ENCODE measurements at regions not wholly inside any gene's neighbourhood (a gene's known extent, or its start where the extent isn't known, plus 50 kb on each side); places are given as distances from the start of the nearest gene placed in this dataset.
"Not testable (repeated sequence)": the region's sequence is repeated elsewhere in the genome, so short reads cannot be mapped to it uniquely, and the experiment has no call there.

DNA sequence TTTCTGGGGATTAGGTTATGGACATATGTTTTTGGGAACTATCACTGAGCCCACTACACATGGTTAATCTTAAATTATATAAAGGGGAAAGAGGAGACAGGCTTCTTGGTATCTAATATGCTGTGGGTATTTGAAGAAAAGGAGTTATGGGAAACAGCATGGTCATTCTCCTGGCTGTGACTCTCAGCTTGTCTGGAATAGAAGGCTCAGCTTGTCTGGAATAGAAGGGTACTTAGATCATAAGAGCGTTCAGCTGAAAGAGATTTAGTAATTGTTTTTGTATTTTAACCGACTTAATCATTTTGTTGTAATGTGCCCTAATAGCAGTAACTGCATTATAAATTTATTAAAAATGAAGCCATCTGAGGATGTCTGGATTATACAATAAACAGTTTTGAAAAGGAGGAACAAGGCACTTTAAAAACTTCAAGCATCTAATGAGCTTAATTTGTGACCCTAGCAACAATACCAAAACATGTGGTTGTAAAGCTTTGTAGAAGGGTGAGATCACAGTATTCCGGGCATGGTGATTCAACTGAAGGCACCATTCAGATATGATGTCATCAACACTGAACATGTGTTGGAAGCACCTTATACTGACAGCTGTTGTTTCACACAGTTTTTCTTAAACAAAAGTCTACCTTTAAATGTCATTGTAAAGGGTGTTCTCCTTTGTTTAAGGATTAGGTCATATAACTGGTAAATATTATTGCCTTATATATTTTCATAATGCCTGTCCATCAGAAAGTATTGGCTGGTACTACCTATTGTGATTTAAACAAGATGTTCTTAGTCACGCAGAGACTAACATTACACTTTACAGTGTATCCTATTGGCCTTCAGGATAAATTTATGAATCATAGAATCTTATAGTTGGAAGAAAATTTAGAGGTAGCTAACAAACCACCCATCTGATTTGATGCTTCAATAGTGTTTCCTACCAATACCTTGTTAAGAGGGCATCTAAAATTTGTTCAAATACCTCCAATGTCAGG is 2174.1 kb upstream of the WWC1 start:
- DNase-seq: no peak

DNA sequence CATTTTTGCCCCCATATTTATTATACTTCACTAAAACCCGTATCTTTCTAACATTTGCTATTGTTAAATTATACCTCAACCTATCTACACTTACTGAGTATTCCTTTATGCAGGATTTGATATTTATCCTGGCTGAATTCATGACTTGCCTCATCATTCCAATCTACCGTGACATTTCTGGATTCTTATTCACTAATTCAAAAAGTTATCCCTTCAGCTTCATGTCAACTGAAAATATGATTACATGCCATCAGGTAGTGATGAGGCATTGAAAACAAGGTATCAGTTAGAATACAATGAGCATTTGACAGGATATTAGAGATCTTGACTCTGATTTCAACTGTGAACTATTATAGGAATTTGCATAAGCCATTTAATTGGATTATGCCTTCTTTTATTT is 2171.9 kb upstream of the WWC1 start:
- no peak for DNase-seq

DNA sequence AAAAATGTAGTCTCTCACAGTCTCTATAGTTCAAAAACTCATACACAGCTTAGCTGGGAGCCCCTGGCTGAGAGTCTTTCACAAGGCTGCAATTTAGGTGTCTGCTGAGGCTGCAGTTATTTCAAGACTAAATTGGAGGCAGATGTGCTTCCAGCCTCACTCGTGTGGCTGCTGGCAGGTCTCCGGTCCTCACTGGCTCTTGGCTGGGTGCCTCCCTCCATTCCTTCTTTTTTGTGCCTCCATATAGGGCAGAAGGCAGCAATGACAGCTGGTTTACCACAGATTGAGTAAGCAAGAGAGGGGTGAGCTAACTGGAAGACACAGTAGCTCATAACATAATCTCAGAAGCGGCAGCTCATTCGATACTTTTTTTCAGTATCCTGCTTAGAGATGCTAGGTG is 2167.7 kb upstream of the WWC1 start:
- DNase-seq: no peak

DNA sequence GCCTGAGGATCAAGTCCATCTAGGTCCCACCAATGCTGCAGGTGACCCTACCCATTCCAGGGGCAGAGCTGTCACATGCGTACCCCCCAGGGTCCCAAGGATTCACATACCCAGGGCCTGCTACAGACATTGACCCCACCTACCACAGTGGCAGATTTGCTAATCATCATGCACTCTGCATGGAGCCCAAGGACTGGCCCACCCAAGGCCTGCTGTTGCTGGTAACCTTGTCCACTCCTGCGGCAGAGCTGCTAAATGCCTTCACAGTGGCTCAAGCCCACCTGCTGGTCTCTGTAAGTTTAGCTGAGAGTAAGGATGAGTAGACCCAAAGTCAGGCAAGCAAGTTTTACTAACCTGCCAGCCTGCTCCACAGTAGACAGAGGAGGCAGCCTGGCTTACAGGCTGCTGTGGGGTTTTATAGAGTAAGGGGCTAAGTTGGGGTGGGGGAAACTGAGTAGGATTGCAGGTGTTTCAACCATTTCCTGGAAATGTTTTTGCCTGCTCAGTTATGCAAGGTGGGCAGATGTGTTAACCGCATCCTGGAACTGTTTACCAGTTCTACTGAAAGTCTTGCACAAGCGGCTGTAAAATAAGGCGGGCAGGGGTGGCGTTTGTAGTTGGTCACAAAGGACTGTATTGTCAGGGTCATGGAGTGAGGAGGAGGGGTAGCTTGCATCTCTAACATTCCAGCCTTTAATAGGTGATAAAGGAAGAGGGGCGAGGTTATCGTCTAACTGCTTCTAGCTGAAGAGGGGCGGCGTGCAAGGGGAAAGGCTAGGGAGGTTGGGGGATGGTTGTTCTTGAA is 2163.5 kb upstream of the WWC1 start:
- DNase-seq: no peak

DNA sequence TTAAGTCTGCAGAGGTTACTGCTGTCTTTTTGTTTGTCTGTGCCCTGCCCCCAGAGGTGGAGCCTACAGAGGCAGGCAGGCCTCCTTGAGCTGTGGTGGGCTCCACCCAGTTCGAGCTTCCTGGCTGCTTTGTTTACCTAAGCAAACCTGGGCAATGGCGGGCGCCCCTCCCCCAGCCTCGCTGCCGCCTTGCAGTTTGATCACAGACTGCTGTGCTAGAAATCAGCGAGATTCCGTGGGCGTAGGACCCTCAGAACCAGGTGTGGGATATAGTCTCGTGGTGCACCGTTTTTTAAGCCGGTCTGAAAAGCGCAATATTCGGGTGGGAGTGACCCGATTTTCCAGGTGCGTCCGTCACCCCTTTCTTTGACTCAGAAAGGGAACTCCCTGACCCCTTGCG is 2146.3 kb upstream of the WWC1 start:
- not testable (repeated sequence) for DNase-seq

DNA sequence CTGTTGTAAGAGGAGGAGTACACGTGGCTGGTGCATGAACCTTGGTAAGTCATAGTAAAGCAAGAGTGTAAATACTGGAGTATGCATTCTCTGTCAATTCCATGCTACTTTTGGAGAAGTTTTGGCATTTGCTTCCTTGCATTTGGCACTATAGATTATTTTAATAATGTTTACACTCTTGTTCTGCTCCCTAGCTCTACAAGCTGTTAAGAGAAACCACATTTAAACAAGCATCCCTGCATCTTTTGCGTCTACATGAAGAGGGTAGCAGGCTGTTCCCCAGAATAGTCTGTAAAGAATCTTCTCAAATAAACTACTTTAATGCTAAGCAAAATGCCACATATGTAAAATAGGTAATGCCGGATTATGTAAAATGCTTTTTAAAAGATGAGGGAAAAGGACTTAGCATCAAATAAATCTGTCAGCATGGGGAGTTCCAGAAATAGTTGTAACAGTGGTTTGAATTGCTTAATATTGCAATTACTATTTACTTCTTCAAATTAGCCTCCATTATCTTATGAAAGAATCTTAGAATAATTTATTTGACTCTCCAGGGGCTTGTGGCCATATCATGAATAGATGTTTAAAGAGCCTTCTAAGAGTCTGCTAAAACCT is 2127.3 kb upstream of the WWC1 start:
- DNase-seq: no peak

DNA sequence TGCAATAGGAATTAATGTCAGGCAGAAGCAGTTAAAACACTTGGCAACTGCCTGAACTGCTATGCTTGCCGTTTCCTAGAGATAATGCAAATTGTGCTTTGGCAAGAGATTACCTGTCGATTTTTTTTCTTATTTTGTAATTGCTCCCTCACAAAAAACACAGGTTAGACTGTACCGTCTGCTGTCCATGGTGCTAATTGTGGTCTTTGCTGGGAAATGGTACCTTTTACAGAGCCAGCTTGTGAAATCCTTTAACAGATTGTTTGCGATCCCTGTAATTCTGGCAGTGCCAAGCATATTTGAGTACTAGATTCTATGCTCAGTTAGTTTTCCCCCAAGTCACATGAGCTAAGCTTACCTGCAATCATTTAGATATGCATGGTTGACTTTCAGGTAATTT is 2125.8 kb upstream of the WWC1 start:
- no peak for DNase-seq

DNA sequence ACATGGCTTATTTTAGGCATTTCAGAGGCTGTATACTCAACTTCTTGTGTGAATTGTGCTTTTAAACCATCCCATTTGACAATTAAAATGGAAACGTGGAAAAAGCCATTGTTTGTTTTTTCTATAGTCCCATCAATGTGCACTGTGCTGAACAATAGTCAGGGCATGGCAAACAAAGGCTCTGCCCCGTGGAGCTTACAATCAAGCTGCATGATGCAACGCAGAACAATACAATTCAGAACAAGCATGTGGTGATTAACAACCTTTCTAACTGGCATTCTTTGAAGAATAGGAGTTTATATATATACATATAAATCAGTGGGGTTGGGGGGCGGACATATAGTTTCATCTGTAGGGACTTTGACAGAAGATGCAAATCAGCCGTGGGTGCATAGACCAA is 2125.4 kb upstream of the WWC1 start:
- DNase-seq: no peak

DNA sequence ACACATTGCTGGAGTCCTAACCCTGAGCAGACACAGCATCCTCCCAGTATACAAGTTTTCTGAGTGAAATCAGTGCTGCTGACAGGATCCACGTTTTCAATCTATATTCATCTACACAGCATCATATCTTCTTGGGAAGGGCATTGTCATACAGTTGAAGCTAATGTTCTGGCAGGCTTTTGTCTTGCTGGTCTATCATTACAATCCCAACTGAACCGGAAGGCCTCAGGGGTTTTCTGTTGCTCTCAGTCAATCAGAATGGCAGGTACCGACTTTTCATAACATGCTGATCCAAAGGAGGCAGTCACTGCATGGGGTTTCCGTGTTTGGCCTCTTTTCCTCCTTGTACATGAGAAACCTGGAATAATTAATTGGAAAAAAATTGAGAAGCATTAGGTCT is 2118.8 kb upstream of the WWC1 start:
- DNase-seq: no peak

DNA sequence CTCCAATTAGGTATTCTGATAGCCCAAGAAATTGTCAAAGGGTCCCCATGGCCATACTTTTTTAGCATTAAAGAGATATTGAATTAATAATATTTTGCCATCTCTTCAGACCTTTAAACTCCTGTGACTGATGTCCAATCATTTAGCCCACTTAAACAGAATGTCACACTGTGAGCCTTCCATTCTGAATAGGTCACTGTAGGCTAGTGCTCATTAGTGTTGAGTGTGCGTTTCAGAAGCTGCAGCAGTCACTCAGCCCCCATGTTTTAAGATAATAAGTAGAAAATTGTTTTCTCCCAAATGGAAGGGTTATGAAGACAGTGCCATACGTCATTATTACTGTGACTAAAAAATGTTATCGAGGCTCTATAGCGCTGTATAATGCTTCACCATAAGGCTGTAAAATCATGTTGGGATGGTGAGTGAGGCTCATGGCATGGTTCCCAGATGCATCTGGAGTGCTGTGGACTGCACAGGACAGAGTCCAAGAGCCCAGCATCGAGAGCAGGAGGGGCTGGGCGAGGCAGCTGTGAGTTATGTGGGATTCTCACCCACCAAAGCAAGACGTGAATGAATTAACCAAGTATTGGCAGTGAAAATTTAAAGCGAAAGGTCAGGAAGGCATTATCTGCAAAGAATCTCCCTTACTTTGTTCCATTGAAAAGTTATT is 2112.9 kb upstream of the WWC1 start:
- DNase-seq: no peak

DNA sequence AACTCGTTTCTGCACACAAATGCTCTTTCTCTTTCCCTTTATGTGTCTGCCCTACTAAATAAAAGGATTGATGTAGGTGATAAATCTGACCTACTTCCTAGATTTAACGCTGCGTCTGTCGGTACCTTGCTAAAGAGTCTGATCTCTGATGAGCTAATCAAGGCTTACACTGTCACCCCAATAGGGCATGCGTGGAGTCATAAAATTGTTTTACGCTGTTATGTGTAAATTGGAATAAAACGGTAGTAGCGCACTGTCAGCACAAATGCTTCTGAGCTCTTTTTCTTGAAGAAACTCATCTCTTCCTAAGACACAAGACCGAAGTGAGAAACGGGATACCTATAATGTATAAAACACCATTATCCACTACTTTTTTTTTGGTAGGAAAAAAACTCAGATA is 2106.3 kb upstream of the WWC1 start:
- DNase-seq: no peak

DNA sequence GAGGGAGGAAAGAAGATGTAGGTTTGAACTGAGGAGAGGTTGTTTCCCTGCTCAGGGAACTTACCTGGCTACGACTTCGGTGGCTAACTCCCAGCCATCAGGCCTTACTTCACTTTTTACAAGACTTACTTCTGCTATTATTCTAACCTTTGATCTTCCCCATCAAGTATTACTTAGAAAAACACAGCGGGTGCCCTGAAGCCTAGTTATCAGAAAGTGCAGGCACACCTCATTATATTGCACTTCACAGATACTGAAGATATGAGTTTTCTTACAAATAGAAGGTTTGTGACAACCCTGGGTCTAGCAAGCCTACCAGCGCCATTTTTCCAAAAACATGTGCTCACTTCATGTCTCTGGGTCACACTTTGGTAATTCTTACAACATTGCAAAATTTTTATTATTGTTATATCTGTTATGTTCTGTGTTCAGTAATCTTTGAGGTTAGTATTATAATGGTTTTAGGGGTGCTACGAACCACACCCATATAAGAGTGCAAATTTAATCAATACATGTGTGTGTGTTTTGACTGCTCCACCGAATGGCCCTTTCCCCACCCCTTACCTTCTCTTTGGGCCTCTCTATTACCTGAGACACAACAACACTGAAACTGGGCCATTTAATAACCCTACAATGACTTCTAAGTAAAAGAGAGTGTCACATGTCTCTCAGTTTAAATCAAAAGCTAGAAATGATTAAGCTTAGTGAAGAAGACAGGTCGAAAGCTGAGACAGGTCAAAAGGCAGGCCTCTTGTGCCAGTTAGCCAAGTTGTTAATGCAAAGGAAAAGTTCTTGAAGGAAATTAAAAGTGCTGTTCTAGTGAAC is 2102.7 kb upstream of the WWC1 start:
- DNase-seq: no peak

DNA sequence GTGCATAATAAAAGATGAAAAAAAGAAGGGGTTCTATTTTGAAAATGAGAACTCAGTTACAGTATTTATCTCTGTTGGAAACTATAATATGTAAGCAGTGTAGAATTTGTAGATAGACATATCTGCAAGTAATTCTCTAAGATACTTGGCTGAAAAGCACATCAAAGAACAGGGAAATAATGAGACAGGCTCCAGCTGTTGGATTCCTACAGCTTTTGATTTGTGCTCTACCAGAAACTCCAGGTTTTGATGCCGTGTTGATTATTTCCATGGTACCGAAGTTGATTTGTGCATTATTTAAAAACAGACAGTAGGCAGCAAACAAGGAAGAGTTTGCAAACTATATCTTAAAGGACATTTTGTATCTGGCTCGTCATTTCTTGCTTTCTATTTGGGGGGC is 2098.7 kb upstream of the WWC1 start:
- DNase-seq: no peak

DNA sequence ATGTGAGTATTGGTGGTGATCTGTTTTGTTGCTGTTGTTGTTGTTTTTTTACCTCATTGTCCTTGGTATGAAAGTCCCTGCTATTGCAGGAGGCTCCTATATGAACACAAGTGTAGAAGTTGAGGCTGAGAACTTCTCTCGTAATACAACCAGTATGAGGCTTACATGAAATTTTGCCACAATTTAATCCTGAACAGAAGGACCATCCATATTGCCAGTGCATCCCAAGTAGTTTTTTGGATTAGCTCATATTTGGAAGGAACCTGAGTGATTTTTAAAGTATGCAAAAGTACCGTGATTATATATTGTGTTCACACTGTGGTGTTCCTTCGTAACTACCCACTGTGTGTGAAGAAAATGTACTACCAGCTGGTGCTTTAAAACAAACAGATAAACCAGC is 2095.5 kb upstream of the WWC1 start:
- no peak for DNase-seq

DNA sequence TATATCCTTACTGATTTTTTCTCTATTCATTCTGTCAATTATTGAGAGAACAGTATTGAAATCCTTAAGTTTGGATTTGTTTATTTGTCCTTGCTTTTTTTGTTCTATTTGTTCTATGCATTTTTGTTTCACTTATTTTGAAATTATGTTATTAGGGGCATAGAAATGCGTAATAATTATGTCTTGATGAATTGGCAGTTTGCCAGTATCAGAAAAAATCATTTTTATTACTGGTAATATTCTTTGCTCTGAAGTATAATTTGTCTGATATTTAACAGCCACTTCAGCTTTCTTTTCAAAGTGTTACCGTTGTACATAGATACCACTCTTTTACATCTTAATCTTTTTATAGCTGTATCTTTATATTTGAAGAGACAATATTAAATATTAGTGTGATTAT is 2090.9 kb upstream of the WWC1 start:
- no peak for DNase-seq

DNA sequence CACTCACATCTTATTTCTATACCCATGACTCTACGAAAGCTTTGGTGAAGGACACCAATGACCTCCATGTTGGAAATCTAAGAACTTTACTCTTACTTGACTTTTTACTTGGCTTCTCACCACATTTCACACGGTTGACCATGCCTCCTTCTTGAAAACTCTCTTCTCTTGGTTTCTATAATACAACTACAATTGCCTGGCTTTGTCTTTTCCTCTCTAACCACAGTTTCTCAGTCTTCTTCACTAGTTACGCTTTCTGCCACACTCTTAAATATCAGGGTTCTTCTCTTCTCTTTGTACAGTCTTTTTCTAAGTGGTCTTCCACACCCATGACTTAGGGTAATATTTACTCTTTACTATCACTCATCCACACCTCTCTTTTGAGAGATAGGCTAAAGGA is 2079.8 kb upstream of the WWC1 start:
- DNase-seq: no peak

DNA sequence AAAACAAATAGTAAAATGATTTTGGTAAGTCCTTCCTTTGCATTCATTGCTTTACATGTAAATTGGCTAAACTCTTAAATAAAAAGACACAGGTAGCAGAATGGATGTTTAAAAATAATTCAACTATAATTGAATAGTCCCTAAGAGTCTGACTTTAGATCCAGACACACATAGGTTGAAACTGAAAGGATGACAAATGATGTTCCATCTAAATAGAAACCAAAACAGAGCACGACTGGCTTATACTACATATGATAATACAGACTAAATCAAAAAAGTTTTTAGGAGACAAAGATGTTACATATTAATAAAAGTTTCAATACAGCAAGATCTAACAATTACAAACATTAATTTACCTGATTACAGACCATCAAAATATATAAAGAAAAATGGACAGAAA is 2055.1 kb upstream of the WWC1 start:
- no peak for DNase-seq

DNA sequence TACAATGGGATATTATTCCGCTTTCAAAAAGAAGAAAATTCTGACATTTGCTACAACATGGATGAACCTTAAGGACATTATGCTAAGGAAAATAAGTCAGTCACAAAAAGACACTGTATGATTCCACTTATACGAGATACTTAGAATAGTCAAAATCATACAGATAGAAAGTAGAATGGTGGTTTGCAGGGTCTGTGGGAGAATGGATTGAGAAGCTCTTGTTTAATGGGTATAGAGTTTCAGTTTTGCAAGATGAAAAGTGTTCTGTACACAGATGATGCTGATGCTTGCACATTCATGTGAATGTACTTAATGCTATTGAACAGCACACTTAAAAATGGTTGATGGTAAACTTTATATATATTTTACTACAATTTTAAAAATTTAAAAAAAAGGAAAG is 2050.7 kb upstream of the WWC1 start:
- DNase-seq: no peak

DNA sequence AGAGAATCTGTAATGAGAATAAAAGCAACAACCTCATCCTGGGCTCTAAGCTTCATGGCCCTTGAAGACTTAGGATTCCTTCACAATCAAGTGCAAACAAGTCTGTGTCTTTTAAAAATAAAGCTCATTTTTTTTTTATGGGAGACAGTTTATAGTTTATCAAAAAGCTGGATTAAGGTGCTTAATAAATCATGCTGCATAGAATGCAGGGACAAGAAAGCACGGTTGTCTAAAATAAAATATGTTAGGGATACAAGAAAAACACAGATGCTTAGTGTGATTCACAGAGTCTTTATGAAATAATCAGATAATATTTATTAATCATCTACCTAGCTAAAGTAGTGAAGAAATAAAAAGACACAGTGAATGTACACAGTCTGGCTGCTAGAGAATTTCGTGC is 2045.9 kb upstream of the WWC1 start:
- no peak for DNase-seq

DNA sequence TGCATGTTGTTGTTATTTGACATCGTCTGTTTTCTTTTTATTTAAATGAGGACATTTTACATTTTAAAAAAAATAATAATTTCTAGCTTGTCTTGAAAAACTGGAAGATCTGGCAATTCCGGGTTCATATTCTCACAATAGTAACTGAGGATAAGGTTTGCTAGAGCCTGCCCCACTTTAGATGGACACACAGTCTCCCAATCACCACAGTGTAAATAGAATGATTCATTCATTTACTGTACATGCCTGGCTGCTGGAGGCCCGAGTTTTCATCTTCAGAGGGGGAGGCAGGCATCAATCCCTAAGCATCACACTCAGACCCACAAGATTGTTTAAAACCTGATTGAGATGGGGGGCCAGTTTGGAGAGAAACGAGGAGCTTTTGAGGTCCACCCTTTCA is 2039.7 kb upstream of the WWC1 start:
- DNase-seq: no peak

DNA sequence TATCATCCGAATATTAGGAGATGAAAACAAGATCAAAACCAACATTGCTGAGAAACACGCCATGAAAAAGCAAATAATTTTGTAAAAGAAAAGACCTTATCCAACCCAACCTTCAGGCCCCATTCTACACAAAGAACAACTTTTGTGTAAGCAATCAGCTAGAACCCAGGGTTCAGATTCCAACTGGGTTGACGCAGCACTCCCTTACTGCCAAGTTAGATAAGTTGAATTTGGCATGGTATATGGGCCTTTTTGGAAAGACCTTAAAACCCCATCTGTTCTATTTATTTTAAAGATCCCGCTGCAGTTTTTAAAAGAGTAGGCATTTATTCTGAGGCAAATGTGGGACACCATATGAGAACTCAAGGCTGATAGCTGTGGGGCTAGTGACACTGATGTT is 2033.8 kb upstream of the WWC1 start:
- no peak for DNase-seq

DNA sequence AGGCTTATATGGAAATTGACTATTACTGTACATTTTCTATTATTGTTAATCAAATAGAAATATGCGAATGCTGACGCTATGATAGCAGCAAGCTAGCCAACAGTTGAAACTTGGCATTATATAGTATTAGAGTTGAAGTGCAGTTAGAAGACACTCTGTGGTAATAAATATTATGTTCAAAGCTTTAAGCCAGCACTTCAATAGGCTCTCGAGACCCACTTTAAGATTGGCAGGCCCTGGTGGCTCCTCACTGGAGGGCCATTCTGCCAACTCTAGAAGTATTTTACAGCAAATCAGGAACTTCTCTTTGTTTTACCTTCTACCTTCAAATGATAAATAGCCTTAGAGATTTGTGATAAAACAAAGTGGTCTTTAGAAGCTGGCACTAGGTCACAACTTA is 2029.0 kb upstream of the WWC1 start:
- no peak for DNase-seq
